NCI-H146 treated with DMSO at 0.1 percent for 48 hours (cell line): ENCODE measurements at regions not wholly inside any gene's neighbourhood (a gene's known extent, or its start where the extent isn't known, plus 50 kb on each side); places are given as distances from the start of the nearest gene placed in this dataset.
A peak's percentile ranks its signal among the peaks of the same experiment; 100 is the strongest.

Experiments used
- DNase-seq: peaks from one replicate; lab custom pipeline; 2025; ENCODE audit not compliant: unreplicated experiment; lab: John Stamatoyannopoulos, UW

DNA sequence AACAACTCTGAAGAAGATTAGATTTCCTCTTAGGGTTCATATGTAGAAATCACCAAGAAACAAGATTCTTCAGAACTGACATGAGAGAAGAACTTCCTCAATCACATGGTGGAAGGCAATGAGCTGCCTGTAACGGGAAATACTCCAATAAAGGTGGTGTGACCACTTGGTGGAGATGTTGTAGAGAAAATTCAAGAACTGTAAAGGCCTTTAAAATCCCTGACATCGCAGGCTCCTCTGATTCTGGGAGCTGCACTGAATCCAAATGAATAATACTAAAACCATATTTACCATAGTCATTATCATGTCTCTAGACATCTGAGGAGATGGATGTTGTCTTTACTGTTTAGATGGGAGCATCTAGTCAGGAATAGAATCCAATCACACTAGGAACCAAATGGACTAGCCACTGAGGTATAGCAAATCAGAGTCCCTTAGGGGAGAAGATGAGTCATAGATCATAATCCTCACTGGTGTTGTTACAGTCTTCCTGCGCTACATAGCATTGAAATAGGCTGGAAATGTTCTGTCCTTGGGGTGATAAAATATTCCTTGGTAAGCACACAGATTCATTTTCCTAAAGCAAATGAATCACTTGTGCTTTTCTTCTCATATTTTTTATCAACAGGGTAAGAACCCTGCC is 321.6 kb upstream of the TENM4 start:
- no peak for DNase-seq

DNA sequence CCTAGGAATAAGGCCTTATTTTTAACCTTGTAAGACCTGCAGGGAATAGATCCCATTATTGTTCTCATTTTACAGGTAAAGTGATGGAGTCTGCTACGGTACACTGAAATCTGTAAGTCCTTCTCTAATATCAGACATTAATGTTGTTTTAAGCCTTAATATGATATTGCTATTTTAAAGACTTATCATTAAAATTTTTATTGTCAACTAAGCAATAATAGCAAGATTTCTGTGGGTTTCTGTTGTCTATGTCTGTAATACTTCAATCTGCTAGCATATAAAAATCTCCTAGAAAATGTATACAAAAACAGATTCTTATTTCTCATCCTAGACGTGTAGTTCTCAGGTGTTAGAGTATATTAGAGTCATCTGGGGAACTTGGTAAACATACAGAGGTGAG is 317.5 kb upstream of the TENM4 start:
- DNase-seq = no peak

DNA sequence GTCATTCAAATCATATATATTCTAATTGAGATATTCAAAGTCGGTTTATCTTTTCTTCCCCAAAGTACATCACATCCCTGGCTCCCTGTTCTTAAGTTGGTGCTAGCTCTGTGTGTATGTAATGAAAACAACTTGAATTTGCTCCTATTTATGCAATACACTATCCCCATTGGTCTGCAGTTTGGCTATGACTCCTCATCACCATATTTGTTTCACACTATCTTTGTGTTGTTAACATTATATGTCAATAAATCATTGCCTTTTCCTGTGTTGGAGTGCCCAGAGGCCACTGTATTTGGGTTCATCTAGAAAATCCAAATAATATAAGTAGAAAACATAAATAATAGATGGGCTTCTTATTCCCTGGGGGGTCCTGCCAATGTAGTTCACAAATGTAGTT is 306.6 kb upstream of the TENM4 start:
- DNase-seq = no peak

DNA sequence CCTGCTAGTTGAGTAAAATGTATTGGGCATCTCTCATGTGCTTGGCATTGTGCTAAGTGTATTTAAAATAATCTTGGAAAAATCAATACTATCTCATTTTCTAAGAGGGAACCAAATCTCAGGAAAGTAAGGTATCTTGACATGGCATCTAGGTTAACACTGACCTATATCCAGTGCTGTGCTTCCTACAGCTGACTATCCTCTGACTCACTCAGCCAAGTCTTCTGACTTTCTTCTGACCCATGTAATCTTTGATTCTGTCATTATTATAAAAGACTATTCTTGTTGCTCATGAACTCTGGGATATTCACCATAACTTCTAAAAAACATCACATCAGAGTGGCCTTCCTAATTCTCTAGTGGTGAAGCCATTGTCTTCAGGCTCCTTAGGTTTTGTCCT is 304.1 kb upstream of the TENM4 start:
- DNase-seq = no peak

DNA sequence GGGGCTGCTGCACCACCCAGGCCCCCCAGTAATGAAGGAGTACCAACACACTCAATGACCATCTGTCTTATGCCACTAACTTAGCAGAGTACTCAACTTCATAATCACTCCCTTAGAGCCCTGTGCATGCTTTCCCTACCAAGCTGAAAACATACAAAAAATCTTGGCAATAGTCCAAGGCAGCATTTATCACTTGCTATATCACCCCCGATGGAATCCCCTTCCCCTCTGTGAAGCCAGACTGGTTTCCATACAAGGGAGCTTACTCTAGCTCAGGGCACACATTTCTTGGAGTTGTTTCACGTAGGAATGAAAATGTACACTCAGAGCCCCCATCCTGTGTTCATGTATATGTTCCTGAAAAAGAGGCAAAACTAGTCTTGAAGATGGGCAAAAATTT is 301.3 kb upstream of the TENM4 start:
- DNase-seq = no peak

DNA sequence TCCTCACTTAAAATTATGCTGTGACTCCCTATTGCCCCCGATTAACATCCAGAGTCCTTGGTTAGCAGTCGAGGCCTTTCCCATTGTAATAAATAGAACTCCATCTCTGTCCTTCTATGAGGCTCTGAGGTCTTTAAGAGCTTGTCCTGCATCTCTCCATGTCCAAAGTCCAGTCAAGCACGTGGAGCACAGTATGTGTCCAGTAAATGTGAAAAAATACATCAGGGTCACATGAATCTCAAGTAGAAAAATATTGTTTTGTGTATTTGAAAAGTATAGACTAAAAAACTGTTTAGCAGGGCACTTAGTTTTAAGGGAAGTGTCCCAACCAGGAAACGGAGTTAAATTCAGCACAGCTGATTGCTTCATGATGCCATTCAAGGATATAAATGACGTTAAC is 298.8 kb upstream of the TENM4 start:
- no peak for DNase-seq

DNA sequence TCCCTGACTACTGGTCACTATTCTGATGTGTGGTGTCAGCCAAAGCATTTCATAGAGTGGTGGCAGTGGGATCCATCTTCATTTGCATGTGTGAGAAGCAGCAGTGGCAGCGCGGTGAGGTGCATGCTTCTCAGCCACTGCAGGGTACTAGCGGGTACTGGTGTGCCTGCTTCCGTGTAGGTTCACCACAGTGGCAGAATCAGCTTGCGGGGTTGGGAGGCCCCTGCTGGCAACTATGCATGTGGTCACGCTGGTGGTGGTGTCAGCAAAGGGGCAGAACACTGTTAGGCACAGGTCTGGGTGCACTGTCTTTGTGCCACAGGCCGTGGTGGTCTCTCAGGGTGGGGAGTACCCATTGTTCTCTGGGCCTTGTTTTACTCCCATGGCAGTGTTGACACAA is 286.4 kb upstream of the TENM4 start:
- DNase-seq = no peak

DNA sequence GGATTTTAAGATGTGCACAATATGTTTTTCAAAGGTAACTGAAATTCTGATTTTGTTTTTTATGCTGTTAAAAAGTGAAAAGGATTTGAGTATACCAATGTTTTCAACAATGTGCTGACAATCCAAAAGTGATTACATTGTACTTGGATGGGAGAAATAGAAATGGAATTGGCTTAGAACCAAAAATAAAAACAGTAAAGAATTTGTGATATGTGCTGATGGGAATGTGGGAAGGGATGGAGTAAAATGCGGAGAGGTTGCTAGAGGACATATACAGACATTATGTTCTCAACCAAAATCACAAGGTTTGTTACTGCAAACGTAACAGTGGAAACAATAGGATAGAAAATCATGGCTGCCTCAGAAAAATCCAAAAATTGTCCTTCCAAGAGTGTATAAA is 279.3 kb upstream of the TENM4 start:
- no peak for DNase-seq

DNA sequence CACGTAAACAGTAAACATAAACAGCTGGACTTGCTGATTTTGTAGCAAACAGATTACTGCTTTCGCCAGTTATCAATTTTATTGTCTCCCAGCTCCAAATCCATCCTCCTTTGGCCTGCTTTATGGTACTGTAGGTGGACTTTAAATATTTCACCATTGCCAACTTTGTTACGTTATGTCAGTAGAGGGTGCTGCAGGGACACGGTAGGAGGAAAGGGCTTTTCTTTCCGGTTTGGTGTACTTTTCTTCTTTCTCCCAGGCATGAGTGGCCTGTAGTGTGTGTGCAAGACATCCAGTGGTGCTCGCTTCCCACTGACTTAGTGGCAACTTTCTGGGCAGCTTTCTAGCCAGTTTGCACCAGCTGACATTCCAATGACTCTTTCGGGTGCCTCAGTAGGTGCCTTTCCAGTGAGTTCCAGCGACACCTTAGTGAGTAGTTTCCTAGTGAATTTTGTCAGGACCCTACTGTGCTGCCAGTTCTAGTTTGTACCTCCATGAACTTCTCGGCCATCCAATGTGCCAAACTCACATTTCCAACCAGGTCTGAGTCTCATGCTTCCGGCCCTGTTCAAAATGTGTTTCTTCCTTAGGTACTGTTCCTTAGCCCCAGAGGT is 267.6 kb upstream of the TENM4 start:
- peak; percentile 8 for DNase-seq

DNA sequence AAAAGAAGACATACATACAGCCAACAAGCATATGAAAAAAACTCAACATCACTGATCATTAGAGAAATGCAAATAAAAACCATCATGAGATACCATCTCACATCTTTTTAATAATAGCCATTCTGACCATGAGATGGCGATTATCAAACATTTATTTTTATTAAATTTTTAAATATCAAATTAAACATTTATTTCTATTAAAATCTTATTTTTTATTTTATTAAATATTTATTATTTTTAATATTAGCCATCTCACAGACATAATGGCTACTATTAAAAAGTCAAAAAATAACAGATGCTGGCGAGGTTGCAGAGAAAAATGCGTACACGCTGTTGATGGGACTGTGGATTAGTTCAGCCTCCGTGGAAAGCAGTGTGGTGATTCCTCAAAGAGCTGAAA is 264.8 kb upstream of the TENM4 start:
- no peak for DNase-seq

DNA sequence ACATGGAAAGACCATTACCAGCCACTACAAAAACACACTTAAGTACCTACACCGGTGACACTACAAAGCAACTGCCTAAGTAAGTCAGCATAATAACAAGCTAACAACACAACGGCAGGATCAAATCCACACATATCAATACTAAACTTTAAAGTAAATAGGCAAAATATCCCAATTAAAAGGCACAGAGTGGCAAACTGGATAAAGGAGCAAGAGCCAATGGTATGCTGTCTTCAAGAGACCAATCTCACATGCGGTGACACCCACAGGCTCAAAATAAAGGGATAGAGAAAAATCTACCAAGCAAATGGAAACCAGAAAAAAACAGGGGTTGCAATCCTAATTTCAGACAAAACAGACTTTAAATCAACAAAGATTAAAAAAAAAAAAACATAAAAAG is 261.5 kb upstream of the TENM4 start:
- DNase-seq = no peak

DNA sequence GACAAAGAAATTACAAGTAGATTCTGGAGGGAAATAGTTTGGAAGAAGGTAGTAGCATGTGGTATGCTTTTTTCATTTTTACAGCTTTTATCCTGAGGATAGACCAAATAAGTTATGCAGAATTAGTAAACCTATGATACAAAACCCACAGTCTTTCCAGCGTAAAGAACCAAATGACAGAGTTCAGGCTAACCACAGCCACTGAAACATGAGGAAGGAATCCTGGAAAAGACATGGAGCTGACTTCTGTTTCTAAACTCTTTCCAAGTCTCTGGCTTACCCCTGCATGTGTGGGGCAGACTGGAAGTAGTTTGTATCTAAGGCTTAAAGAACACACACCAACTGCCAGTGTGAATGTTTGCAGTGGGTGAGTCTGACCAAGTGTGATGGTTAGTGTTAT is 258.4 kb upstream of the TENM4 start:
- no peak for DNase-seq

DNA sequence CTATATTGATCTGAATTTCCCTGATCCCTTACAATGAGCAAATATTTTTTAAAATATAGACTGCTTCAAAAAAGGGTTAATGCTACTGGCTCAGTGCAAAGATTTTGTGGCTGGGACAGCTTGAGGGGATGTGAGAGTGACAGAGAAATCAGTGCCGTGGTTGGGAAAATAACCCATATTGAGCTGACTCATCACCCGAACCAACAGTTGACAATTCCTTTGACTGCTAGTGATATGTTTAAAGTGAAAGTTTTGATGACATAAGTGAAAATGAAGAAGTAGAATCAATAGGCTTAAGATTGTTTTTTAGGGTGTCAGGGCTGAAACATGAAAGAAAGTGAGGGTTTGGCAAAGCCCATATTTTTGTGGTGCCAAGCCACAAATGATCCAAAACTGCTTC is 257.1 kb upstream of the TENM4 start:
- DNase-seq = no peak

DNA sequence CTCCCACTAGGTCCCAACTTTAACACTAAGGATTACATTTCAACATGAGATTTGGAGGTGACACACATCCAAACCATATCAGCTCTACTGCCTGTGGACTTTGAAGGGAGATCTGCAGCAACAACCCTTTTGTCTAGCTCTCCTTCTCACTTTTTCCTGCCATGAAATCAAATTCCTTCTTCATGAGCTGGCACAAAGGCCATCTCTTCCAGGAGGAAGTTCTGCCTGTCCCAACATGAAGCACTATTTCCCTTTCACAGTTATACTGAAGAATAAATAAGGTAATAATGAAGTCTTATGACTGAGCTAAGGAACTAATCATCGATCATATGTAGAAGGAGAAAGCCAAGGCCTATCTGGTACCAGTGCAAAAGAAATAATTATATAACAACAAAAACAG is 253.5 kb upstream of the TENM4 start:
- no peak for DNase-seq

DNA sequence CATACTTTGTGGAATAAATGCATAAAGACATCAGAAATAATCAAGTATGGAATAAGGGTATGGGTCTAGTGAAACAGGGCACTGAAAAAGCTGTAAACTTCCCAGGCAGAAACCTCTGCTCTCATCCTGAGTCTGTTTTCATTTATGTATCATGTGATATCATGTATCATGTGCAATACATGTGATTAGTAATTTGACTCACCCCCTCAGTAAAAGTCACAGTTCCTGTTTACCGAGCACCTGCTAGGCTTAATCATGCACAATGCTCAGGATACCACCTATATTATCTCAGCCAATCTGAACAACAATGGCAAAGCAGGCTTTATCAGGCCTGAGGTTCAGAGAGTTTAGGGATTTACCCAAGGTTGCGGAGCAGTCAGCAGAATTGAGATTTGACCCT is 250.6 kb upstream of the TENM4 start:
- no peak for DNase-seq

DNA sequence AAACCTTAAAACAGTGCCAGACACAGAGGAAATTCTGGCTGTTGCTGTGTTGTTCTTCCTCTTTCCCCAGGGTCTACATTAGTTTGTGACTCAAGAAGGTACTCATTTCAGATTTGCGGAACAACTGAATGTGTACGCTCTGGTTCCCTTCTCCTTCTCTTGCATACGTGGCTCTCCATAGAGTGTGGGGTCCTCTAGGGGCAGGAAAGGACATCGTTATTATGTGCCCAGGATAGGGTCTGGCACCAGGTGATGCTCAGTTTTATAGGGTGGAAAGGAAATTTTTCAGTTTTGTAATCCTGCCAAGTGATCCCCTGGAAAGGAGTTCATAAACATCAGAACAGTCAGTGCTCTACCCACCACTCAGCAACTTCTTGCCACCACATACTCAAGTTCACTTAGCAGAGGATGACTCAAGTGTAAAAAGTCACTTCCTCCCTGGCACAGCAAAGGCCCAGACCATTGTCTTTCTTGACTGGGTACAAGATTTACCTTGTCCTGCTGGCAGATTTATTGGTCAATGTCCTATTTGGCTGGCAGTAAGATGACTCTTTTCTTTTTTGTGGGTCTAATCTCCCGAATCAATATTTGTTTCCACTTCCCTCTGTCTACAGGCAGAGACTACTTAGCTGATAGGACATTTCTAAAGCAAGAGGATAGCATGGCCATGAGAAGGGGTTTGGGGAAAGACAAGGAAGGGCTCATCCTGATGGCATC is 246.0 kb upstream of the TENM4 start:
- DNase-seq = no peak

DNA sequence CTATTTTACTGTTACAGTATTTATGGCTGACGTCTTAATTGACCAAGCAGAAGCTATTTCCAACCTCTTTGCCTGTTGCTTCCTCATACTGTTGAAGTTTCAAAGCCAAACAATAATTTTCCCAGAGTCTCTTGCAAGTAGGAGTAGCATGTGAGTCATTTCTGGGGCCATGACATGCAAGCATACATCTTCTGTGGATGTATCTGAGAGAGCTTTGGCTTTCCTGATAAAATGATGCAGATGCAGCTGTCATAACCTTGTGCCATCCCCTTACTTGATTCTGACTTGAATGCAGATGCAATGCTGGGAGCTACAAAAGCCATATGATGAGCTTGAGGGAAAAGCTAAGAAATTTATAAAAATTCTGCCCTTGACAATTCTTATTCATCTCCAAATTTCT is 243.1 kb upstream of the TENM4 start:
- no peak for DNase-seq

DNA sequence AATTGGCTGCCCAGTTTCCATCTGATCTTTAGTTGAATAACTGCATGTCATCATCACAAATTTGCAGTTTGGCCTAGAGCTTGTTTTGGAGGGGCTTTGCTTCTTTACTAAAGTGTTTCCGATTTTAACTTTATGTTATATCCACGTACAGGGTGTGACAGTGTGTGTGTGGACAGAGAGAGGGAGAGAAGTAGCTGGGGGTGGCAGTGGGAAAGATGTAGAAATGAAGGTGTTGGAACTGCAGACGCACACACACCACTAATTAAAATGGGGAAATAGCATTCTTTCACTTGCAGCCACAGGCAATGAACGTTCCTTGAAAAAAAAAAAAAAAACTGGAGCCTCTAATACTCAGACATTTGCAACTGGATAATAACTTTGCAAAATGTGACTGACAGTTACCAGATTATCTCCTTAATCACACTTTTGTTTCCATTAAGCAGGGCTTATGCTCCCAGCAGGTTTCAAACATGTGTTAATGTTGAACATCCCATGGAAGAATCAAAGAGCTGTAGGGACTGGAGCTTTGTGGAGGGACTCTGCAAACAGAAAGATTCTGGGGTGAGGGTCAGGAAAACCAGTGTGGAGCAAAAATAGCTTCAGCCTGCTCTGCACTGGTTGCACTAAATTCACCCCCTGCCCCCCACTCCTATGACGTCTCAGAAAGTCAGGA is 238.1 kb upstream of the TENM4 start:
- DNase-seq = no peak

DNA sequence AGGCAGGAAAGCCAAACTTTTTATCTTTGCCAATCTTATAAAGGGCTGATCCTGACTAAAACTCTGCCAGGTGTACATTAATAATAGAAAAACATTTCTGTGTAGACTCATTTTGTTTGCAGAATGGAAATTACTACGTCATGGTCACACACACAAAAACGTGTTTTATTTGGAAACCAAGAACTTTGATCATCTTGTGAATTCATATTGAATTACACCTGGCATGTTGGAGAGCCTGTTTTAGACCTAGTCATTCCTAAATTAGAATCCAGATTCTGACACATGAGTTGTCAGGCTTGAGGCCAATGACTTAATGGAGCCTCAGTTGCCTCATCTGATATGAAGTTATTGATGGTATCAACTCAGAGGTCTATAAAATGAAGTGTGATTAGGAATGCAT is 235.6 kb upstream of the TENM4 start:
- DNase-seq = no peak

DNA sequence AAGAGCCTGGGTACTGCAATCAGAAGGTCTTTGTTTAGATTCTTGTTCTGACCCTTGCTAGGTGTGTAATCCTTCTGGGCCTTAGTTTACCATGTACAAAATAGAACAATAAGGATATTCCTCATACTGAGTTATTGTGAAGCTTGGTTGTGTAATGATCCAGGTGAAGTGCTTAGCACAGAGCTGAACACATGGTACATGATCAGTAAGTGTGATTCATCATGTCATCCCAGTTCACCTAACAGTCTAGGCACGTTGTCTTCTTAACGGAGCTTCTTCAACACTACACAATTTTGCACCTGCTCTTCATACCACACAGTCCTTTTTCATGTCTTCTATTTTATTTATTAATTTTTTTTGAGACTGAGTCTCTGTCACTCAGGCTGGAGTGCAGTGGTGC is 234.3 kb upstream of the TENM4 start:
- no peak for DNase-seq

DNA sequence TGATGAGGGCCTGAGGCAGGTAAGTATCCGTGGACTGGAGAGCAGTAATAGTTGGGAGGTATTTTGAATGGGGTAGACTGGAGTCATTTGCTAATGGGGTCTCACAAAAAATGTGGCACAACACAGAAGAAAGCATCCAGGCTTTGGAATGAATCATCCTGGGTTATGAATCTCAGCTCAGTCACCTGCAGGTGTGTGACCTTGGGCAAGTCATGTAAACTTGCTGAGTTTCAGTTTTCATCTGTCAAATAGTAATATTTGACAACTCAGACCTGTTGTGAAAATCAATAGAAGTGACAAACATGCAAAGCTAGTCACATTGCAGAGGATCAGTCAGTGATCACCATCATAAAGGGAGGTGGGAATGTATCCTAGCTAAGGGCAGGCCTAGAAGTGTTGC is 232.0 kb upstream of the TENM4 start:
- no peak for DNase-seq

DNA sequence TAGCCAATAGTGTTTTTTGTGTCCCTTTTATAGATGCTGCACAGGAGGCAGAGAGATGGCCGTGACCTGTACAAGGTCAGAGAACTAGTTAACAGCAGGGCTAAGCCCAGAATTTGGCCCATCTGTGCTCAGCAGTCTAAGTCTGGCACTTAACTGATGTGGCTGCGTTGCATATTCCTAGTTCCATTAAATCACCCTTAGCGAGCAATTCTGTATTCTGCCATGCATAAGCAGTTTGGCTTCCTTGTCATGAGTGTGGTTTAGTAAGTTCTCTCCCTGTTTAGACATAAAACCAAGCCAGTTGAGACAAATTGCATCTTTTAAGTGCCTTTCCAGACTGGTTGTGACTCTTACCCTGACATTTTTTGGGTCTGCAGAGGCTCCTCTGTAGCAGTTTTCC is 230.6 kb upstream of the TENM4 start:
- DNase-seq = no peak
